ENCODE measurements at regions not wholly inside any gene's neighbourhood (a gene's known extent, or its start where the extent isn't known, plus 50 kb on each side); places are given as distances from the start of the nearest gene placed in this dataset.
"Not testable (repeated sequence)": the region's sequence is repeated elsewhere in the genome, so short reads cannot be mapped to it uniquely, and the experiment has no call there.

DNA sequence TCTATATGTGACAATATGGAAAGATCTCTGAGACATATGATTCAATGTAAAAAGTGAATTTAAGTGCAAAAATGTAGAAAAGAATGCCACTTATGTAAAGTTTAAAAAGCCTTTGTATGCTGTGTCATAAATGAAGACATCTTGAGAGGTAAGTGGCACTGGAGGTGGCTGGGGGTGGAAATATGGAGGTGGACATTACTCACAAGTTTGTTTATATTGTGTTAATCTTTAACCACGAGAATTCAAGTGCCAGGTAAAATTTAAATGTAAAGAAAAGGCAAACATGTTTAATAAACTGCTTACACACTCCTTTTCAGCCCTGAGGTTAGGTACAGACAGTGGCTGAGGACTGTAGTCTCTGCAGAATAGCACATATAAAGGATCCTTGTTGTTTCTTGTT is 235.1 kb downstream of the ABCC12 start:
- DNase-seq (ENCODE audit: low spot score), result no peak
- ATAC-seq, result no peak

DNA sequence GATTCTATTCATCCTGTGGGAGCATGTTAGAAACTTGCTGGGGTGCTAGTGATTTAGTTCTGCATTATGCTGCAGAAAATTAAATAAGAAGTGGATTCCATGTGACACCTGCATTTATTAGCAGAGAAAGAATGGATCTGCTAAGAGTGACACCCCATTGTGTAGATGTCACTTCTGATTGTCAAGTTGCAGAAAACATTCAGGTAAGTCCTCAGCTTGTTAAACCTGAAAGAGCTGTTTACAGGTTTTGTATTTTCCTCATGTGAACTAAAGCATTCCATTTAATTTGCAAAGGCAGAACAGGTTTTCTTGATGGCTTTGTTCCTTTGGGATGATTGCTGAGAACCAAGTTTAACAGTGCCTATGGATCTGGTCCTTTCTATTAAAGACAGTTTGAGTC is 238.7 kb downstream of the ABCC12 start:
- no peak for ATAC-seq
- no peak for DNase-seq (ENCODE audit: low spot score)

DNA sequence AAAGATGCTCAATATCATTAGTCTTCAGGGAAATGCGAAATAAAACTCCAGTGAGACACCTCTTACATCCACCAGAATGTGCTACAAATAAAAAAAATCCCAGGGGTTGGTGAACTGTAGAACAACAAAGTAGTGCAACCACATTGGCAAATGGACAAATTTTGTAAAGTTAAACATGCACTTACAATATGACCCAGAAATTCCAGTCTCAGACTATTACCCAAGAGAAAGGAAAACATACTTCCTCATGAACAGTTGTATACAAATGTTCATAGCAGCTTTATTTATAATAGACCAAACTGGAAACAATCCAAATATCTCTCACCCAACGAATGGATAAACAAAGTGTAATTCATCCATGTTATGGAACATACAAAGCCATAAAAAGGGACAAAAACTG is 239.5 kb downstream of the ABCC12 start:
- ATAC-seq (no peak), DNase-seq (ENCODE audit: low spot score) (no peak)

DNA sequence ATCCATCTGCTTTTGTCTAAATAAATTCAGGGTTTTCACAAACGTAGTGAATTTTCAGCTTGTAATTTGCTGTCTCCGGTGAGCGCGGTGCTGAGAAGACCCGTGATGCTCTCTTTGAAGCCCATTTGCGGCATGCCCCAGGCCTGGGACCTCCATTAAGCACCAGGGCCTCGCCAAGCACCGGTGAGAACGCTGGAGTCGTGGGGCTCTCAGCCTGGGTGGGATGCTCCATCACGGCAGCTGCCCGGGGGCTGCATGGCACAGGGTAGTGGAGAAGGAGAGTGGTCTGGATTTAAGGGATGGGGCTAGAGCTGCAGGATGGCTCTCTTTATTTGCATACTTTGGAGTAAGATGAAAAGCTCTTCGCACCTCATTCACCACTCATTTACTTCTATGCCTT is 248.7 kb downstream of the ABCC12 start:
- no peak for ATAC-seq
- no peak for DNase-seq (ENCODE audit: low spot score)

DNA sequence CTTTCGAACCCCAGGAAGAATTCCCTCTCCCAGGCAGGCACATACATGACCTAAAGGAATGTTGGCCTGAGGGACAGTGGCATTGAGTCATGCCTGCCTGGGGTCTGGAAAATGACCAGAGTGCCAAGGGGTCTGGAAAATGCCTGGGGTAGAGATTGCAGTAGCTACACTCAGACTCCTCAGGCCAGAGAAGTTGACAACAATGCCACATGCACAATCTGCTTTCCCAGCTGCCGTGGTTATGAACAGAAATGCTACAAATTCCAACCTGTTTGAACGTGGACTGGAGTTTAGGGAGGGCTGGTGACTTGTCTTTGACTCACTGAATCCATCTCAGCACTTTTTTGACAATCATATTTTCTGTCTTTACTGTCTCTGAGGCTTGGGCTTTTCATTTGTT is 250.0 kb downstream of the ABCC12 start:
- no peak for DNase-seq (ENCODE audit: low spot score)
- no peak for ATAC-seq

DNA sequence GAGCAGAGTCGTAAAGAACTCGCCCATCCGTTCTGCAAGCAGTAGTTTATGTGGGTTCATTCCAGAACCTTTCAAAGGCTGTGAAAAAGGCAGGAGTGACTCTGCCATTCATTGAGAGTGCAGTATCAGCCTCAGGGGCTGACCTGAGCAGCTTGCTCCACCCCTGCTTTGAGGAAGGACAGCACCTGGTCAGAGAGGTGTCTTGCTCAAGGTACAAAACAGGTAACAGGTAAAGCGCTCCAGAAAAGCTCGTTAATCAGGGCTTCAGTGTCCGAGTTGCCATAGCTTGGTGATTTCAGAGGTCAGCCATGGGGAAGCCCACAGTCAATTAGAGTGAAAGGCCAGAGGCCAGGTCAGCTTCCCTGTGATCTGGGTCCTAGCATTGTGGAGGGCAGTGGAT is 251.1 kb downstream of the ABCC12 start:
- no peak for ATAC-seq
- DNase-seq (ENCODE audit: low spot score), result no peak

DNA sequence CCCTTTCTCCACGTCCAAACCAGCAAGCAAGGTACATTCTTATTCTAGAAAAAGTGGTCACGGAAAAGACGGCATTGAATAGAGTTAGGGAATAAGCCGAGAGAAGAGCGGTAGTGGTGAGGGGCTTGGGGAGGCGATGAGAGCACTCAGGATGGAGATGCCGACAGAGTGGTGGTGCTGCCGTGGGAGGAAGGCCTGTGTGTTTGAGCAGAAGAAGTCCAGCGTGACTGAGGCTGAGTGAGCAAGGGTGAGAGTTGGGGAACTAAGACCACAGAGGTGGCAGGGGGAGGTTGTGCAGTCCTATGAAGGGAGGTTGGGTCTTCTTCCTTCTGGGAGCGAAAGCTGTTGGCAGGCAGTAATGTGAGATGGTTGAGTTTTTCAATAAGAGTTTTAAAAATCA is 252.3 kb downstream of the ABCC12 start:
- DNase-seq (ENCODE audit: low spot score) (no peak), ATAC-seq (no peak)

DNA sequence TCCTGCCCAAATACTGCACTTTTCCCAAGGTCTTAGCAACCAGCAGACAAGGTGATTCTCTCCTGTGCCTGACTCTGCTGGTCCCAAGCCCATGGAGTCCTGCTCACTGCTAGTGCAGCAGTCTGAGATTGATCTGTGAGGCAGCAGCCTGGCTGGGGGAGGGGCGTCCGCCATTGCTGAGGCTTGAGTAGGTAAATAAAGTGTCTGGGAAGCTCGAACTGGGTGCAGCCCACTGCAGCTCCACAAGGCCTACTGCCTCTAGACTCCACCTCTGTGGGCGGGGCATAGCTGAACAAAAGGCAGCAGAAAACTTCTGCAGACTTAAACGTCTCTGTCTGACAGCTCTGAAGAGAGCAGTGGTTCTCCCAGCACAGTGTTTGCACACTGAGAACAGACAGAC is 258.7 kb downstream of the ABCC12 start:
- DNase-seq (ENCODE audit: low spot score), result not testable (repeated sequence)

DNA sequence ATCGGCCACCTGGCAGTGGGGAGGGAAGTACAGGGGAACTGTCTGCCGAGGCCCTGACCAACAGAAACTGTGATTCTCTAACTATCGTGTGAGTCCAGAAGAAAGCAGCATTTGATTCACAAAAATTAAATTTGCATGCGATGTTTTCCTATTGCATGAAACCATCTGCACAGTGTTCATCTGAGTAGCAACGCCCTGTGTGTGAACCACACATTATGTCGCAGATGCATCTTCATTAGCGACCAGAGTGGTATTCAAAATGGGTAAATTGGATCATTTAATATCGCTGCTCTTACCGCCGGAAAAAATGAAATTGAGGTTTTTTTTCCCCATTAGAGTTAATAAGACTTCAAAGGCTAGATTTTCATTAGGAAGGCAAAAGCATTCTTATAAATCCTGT is 260.6 kb downstream of the ABCC12 start:
- no peak for DNase-seq (ENCODE audit: low spot score)
- no peak for ATAC-seq

More for the DNA sequence above, 258.7 kb downstream of the ABCC12 start:
- not testable (repeated sequence) for ATAC-seq

DNA sequence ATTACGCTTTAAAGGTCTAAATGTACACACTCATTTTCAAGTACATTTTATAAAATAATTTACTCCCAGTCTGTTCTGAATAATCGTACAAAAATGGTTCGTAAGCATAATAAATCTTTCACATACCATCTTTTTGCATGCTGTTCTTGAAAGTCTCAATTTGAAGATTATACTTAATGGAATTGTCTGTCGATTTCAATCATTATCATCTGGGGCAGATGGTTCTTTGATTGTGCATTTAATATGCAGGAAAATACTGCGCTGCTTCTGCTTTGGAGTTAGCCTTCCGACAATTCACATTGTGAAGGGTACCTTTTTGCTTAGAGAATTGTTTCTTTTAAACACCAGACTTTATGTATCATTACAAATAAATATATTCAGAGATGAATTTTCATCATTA is 262.8 kb downstream of the ABCC12 start:
- ATAC-seq (no peak), DNase-seq (ENCODE audit: low spot score) (no peak)

DNA sequence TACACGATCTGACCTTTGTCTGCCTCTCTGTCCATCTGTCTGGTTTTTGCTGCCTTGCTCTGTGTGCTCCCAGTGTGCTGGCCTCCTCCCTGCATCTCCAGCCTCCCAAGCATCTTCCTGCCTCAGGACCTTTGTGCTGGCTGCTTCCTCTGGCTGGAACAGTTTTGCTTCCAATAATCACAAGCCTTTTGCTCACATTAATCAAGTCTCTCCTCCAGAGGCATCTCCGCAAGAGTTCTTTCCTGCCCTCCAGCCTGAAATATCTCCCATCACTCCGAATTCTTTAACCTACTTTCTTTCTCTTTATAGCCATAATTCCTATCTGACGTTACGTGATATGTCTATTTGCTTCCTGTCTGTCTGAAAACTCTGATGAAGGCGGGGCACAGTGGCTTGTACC is 267.1 kb downstream of the ABCC12 start:
- DNase-seq (ENCODE audit: low spot score) (no peak), ATAC-seq (no peak)

DNA sequence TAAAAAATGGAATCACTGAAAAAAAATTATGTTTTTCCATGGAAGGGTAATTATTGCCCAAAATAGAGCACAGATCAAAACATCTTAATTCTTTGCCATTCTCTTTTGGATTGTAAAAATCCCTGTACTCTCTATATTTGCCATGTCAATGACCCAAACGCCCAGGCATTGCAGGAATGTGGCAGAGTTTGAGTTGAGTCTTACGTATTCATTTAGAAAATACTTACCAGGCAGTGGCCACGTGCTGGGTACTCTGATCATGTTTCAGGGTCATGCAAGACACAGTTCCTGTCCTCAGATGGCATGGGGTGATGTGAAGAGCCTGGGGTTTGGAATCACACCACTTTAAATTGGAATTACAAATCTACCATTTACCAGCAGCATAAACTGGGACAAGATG is 267.7 kb downstream of the ABCC12 start:
- DNase-seq (ENCODE audit: low spot score) (no peak), ATAC-seq (no peak)

DNA sequence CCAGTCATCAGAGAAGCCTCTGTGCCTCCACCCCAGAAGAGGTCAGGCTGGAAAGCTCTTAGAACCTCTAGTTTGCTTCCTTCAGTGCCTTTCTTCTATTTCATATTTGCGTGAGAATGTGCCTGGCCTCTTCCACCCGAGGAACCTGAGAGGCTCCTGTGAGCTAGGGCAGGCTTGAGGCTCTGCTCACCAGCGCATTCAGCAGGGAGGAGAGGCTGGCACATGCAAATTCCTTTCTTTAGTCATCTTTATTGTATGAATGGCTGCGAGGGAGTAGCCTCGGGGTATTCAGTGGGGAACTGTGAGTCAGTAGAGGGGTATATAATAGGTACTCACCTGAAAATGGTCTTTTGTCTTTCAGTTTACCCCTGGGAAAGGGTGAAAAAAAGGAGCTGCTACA is 268.3 kb downstream of the ABCC12 start:
- no peak for DNase-seq (ENCODE audit: low spot score)
- ATAC-seq, result no peak

DNA sequence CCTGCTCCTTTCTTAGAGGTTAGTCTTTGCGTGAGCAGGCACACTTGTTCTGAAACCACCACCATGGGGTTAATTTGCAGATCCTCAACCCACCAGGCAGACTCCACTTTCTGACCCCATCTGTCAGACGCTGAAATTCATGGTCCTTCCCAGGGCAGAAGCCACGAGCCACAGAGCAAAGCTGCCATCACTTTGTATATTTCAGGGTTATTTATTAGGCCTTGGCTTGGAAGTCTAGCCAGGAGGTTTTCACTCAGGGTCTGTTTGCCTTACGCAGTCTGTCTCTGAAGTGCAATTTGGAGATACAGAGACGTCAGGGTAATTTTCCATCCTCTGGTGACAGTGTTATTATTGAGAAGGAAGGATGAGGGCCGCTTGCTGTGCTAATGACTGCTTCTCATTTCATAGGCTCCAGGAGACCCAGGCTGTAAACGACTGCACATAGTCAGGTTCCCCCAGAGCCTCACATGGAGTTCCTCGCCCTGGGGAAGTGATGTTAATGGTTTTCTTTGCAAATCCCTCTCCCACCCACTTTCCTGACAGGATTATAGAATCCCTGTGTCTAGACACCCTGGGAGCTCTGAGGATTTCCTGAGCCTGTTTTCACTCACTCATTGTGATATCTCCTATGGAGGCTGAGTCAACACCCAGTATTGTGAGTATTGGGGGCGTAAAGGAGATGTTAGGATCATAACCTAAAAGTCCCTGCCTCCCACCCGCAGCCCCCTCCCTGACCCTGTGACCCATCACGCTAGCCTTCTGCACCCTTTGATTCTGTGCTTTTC is 269.0 kb downstream of the ABCC12 start:
- ATAC-seq (no peak), DNase-seq (ENCODE audit: low spot score) (no peak)

DNA sequence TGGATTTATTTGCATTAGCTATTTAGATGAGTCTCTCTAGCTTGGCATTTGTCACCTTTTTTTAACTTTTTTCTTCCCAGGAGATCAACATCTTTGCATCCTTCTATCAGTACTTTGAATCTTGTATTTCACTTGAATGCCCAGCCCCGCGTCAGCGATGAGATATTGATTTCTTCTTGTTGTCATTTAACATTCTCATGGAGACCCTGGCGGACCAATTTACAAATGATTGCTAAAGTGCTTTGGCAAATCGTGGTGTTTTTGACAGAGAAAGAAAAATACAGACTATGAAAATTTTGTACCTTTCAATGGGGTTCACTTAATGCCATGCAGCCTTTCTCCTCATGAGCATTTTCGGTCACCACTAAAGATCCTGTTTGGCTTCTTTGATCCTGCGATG is 269.7 kb downstream of the ABCC12 start:
- DNase-seq (ENCODE audit: low spot score) (no peak), ATAC-seq (no peak)

DNA sequence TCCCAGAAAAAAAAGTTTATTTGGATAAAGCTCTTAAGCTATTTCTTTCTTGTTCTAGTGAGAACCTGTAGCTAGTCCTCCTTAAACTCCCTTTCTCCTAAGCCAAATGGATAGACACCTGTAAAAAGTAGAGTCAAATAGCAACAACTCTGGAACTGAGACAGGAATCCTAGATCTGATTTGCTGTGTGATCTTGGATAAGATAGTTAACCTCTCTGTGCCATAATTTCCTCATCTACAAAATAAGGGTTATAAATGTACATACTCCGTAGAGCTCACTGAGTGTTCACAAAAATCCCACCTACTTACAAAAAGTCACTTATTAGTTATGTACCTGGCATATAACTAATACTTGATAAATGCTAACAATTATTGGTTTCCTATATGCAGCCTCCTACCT is 270.3 kb downstream of the ABCC12 start:
- DNase-seq (ENCODE audit: low spot score), result no peak
- ATAC-seq, result no peak

DNA sequence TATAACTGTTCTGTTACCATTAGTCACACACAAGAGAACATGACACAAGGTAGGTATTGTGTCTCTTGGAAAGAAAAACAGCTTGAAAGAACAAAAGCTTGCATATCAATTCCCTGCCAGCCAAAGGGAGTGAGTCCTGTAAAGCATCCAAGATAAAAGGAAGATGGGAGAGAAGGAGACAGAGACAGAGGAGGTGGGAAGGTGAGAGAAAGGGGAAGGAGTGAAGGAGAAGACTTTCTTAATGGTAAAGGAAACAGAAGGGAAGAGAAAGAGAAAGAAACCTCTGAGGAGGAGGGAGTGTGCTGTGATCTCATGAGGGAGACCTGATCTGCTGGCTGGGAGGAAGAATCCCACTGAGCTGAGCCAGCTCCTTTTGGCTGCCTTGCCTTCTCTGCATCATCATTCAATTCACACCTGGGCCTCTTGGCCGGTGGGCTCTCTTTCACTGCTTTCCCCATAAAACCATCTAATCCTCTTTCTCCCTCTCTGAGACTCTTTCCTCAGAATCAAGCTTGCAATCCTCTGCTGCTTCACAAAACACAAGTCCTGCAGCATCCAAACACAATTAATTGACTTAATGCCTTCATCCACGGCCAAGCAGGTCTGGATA is 271.6 kb downstream of the ABCC12 start:
- DNase-seq (ENCODE audit: low spot score) (no peak), ATAC-seq (no peak)

DNA sequence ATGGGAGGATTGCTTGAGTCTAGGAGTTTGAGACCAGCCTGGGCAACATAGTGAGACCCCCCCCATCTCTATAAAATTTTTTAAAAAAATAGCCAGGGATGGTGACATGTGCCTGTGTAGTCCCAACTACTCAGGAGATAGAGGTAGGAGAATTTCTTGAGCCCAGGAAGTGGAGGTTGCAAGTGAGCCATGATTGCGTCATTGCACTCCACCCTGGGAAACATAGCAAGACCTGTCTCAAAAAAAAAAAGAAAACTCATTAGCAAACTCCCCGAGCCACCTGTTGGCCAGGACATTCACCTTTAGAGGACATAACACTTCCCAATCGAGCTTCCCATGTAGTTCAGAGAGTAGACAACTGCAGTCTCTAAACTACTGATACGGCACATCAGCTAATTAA is 274.2 kb downstream of the ABCC12 start:
- no peak for ATAC-seq
- no peak for DNase-seq (ENCODE audit: low spot score)

DNA sequence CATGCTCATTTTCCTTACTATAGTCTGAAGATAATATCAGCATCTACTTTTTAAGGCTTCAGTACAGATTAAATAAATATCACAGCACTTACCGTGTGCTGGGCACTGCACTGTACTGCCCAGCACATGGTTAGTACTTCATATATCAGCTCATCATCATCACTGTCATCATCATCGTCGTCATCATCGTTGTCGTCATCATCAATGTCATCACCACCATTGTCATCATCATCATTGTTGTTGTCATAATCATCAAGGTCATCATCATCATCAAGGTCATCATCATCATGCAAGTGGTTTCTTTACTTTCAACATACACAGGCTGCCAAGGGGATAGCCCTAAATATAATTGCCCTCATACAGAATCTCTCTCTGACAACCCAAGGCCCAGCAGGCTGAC is 275.1 kb downstream of the ABCC12 start:
- no peak for ATAC-seq
- DNase-seq (ENCODE audit: low spot score), result no peak

DNA sequence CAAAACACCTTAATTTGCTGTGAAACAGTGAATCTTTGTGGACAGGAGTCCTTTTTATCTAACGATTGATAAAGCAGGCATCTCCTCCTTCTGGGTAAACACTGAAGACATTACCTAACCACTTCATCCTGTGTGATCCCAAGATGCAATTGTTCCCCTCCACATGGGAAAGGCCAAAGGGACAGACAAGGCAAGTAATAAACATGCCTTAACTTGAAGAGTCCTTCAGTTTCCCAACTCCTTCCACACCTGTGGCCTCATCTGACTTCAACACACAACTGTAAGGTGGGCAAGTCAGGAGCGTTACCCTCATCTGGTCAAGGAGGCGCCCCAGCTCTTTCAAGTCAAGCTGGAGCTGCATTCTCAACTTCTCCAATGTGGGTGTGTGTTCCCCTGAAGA is 278.6 kb downstream of the ABCC12 start:
- DNase-seq (ENCODE audit: low spot score) (no peak), ATAC-seq (no peak)

DNA sequence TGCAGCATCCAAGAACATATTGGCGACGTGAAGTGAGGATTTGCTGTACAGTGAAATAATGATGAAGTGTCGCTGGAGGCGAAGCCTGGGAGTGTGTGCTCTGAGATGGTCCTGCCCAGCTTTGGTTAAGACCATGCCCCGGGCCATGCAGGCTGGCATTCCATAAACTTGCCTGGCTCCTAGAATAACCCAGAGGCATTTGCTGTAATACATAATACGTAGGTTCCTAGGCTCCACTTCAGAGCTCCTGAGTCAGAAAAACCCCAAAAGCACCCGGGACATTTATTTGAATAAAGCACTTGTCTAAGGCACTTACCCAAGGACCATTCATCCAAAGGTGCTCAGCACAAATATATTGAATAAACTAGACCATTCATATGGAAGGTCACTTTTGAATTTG is 279.3 kb downstream of the ABCC12 start:
- no peak for ATAC-seq
- no peak for DNase-seq (ENCODE audit: low spot score)

DNA sequence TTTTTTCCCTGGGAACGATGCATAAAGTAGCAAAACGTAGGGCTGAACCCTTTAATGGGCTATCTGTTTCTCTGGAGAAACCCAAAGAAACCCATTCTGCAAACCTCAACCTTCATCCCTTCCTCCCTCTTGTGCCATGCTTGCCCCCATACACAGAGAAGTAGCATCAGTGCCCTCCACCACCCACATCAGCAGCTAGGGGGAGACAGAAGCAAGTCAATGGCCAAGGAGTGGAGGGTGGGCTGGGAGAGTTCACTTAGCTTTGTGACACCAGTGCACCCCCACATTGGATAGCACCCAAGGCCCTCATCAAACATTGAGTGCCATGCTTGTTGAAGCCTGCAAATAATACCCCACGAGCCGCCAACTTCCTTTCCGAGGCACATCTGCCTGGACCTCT is 282.4 kb downstream of the ABCC12 start:
- no peak for ATAC-seq
- no peak for DNase-seq (ENCODE audit: low spot score)

DNA sequence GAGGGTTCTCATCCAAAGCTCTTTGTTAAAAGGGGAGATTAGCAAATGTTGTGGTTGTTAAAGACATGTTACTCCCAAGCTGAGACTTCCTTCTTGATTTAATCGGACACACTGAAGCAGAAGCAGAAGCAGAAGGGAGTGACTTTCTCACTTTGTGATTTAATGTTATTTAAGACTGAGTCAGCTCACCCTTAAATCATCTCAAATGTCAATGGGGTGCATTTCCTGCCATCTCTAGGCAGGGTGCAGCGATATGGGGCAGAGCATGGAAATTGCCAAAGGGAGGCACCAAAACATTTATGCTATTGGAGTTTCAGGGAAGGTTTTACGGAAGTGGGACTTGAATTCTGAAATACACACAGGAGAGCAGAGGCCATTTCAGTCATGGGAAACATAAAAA is 283.6 kb downstream of the ABCC12 start:
- ATAC-seq (no peak), DNase-seq (ENCODE audit: low spot score) (no peak)

Measured in left lobe of liver (tissue), 2 donors.